DOHH2 (cell line): ENCODE measurements at regions not wholly inside any gene's neighbourhood (a gene's known extent, or its start where the extent isn't known, plus 50 kb on each side); places are given as distances from the start of the nearest gene placed in this dataset.

Source experiments
- H3F3A ChIP-seq: fragments of 200-600 bp; sonication (generic), shearing (Covaris generic); 2 replicates; pipeline ENCODE4 v1.6.0; 2016; ENCODE audit warnings: antibody characterized with exemption, mild to moderate bottlenecking; ENCODE audit not compliant: control insufficient read depth, insufficient read depth
- H3K27ac ChIP-seq: fragments of 200-600 bp; sonication (generic); 2 replicates; pipeline ENCODE4 v1.5.1; 2014; ENCODE audit warnings: low read depth, mild to moderate bottlenecking, low read length, moderate library complexity
- H3K27me3 ChIP-seq: fragments of 200-600 bp; sonication (generic); 2 replicates; pipeline ENCODE4 v1.6.1; 2014; ENCODE audit warnings: mild to moderate bottlenecking, low read length, mixed read lengths; ENCODE audit not compliant: control insufficient read depth
- H3K36me3 ChIP-seq: fragments of 200-600 bp; sonication (generic); 2 replicates; pipeline ENCODE4 v1.6.1; 2014; ENCODE audit warnings: mild to moderate bottlenecking, low read length, moderate library complexity, mixed read lengths; ENCODE audit not compliant: control insufficient read depth
- H3K4me1 ChIP-seq: fragments of 200-600 bp; sonication (generic); 2 replicates; pipeline ENCODE4 v1.6.1; 2014; ENCODE audit warnings: mild to moderate bottlenecking, low read length, mixed read lengths; ENCODE audit not compliant: control insufficient read depth
- H3K4me2 ChIP-seq: fragments of 200-600 bp; sonication (generic); 2 replicates; pipeline ENCODE4 v1.6.0; 2014; ENCODE audit warnings: mild to moderate bottlenecking, low read length, moderate library complexity
- H3K4me3 ChIP-seq: fragments of 200-600 bp; sonication (generic); 2 replicates; pipeline ENCODE4 v1.5.1; 2014; ENCODE audit warnings: mild to moderate bottlenecking, low read length, mixed read lengths
- H3K79me2 ChIP-seq: fragments of 200-600 bp; sonication (generic); 2 replicates; pipeline ENCODE4 v1.6.1; 2014; ENCODE audit warnings: mild to moderate bottlenecking, low read length, mixed read lengths; ENCODE audit not compliant: control insufficient read depth
- H3K9me2 ChIP-seq: fragments of 200-600 bp; sonication (generic); replicated peaks from 2 replicates; pipeline ENCODE4 v1.6.1; 2014; ENCODE audit warnings: mild to moderate bottlenecking, low read length, mixed read lengths; ENCODE audit not compliant: control insufficient read depth
- H3K9me3 ChIP-seq: fragments of 200-600 bp; sonication (generic); 2 replicates; pipeline ENCODE4 v1.6.1; 2014; ENCODE audit warnings: antibody characterized with exemption, low read length, mixed read lengths; ENCODE audit not compliant: control insufficient read depth, insufficient read depth
- H4K20me1 ChIP-seq: fragments of 200-600 bp; sonication (generic); 2 replicates; pipeline ENCODE4 v1.6.0; 2014; ENCODE audit warnings: low read depth, mild to moderate bottlenecking, antibody characterized with exemption, low read length, moderate library complexity; ENCODE audit not compliant: control insufficient read depth, insufficient read depth
- CTCF ChIP-seq: fragments of 200-600 bp; sonication (generic); IDR thresholded peaks from one replicate; pipeline ENCODE4 v1.5.1; 2014; ENCODE audit warnings: antibody characterized with exemption, mild to moderate bottlenecking, low read depth, low read length; ENCODE audit not compliant: poor library complexity, severe bottlenecking
- EZH2phosphoT487 ChIP-seq: fragments of 200-600 bp; sonication (generic); IDR thresholded peaks from 2 replicates; pipeline ENCODE4 v1.6.1; 2017; ENCODE audit warnings: borderline replicate concordance, mild to moderate bottlenecking, antibody characterized with exemption, low read length, moderate library complexity, mixed read lengths

GRCh38 chr12:11578461-11578993 lies 70.9 kb upstream of the ETV6 start:
- H3K4me1 ChIP-seq: peaks cover 32% of the 10 kb centered on the region
- 0 out of 2 replicates have a peak, but pooled peaks cover 5% of the 10 kb centered on the region for H3F3A ChIP-seq
- no peaks in the 10 kb centered on the region for H3K9me2 ChIP-seq
- H3K9me3 ChIP-seq: no peaks in the 10 kb centered on the region
- TF ChIP-seq EZH2phosphoT487 (no peak), CTCF (no peak)
- H3K27me3 ChIP-seq: peaks cover 3% of the 10 kb centered on the region
- H3K4me3 ChIP-seq: no peak overlapping the region
- H3K4me2 ChIP-seq: peak overlapping the region; percentile 17
- no peaks in the 10 kb centered on the region for H3K79me2 ChIP-seq
- no peaks in the 10 kb centered on the region for H4K20me1 ChIP-seq
- no peaks in the 10 kb centered on the region for H3K36me3 ChIP-seq
- no peak overlapping the region for H3K27ac ChIP-seq

GRCh38 chr12:11580125-11580751 lies 69.2 kb upstream of the ETV6 start:
- Histone ChIP-seq H3K4me1 (peaks cover 32% of the 10 kb centered on the region), H3K36me3 (no peaks in the 10 kb centered on the region), H4K20me1 (no peaks in the 10 kb centered on the region), H3K4me2 (no peak overlapping the region), H3F3A (0 out of 2 replicates have a peak, but pooled peaks cover 5% of the 10 kb centered on the region), H3K27me3 (peaks cover 5% of the 10 kb centered on the region), H3K79me2 (no peaks in the 10 kb centered on the region), H3K9me2 (no peaks in the 10 kb centered on the region), H3K4me3 (no peak overlapping the region), H3K27ac (no peak overlapping the region), H3K9me3 (no peaks in the 10 kb centered on the region)
- TF ChIP-seq EZH2phosphoT487: no peak

DNA sequence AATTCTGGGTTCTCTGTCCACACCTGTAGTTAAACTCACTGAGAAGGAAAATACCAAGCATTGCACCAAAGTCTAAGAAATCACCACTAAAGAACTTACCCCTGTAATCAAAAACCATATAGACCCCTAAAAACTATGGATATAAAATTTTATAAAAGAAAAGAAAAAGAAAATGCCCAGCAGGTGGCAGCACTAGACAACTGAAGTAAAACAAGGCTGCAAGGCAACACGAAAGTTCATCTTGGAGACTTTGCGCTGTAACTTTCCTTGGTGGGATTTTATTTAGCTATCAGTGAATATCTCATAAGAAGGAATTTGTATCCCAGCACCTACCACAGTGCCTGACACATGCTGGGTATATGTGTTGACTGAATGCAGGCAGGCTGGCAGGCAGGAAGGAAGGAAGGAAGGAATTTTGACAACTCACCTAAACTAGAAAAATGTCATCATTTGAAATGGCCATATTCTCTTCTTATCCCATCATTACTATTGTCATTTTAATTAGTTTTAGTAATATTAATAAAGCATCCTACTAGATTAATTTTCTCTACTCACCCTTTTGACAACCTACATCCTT lies 68.2 kb upstream of the ETV6 start:
- no peak overlapping the region for H3K4me2 ChIP-seq

More for the DNA sequence above, 68.2 kb upstream of the ETV6 start:
- H3K27ac ChIP-seq: no peak overlapping the region
- no peaks in the 10 kb centered on the region for H3K9me2 ChIP-seq
- no peak for TF ChIP-seq EZH2phosphoT487
- TF ChIP-seq CTCF: peak; percentile 16
- H4K20me1 ChIP-seq: no peaks in the 10 kb centered on the region
- H3F3A ChIP-seq: 0 out of 2 replicates have a peak, but pooled peaks cover 5% of the 10 kb centered on the region
- H3K27me3 ChIP-seq: peaks cover 5% of the 10 kb centered on the region
- H3K79me2 ChIP-seq: no peaks in the 10 kb centered on the region
- H3K4me3 ChIP-seq: no peak overlapping the region
- H3K36me3 ChIP-seq: no peaks in the 10 kb centered on the region
- no peaks in the 10 kb centered on the region for H3K9me3 ChIP-seq
- peaks cover 32% of the 10 kb centered on the region for H3K4me1 ChIP-seq
